Ovary (tissue), 7 donors: ENCODE measurements at regions not wholly inside any gene's neighbourhood (a gene's known extent, or its start where the extent isn't known, plus 50 kb on each side); places are given as distances from the start of the nearest gene placed in this dataset.

ENCODE experiments used
- DNase-seq, 5 donors: peaks; one replicate each; pipeline ENCODE4 v3.0.0-alpha.2; 2019 to 2020
- H3K27ac ChIP-seq, 2 donors: fragments of 200-600 bp; one replicate each; pipeline versions ENCODE4 v1.5.1 to v1.8.0; 2019 to 2022
- H3K27me3 ChIP-seq: fragments of 200-600 bp; one replicate; pipeline ENCODE4 v1.8.0; 2022
- H3K36me3 ChIP-seq: fragments of 200-600 bp; sonication (generic); one replicate; pipeline ENCODE4 v1.5.1; 2019
- H3K4me1 ChIP-seq: one replicate; pipeline ENCODE4 v1.8.1; 2013; ENCODE audit warnings: mild to moderate bottlenecking, moderate library complexity; ENCODE audit not compliant: insufficient read depth
- H3K4me3 ChIP-seq: fragments of 200-600 bp; sonication (generic); one replicate; pipeline ENCODE4 v1.5.1; 2017
- H3K9me3 ChIP-seq, 2 donors: fragments of 200-600 bp in 1 of 2; sonication (generic) in 1 of 2; one replicate each; pipeline versions ENCODE4 v1.5.1 to v1.8.1; 2013 to 2019; ENCODE audit warnings: mild to moderate bottlenecking in 1 of 2, moderate library complexity in 1 of 2
- CTCF ChIP-seq, 3 donors: fragments of 450-650 bp in 2 of 3; fragments of 200-600 bp in 1 of 3; IDR thresholded peaks; one replicate each; pipeline versions ENCODE4 v1.5.1 to v1.8.0; 2016 to 2022; ENCODE audit warnings: antibody characterized with exemption in 3 of 3, mild to moderate bottlenecking in 1 of 3
- EP300 ChIP-seq: sonication (generic); formaldehyde crosslinking; IDR thresholded peaks from one replicate; pipeline ENCODE4 v1.6.1; 2017; ENCODE audit warnings: antibody characterized with exemption
- POLR2A ChIP-seq: fragments of 450-650 bp; IDR thresholded peaks from one replicate; pipeline ENCODE4 v1.6.1; 2017; ENCODE audit warnings: antibody characterized with exemption, mild to moderate bottlenecking, moderate library complexity
- WGBS, 3 donors: extraction: QIAGEN DNeasy Blood & Tissue Kit in 1 of 3; methylation state at CpG; one replicate each; pipeline versions ENCODE4 v1.1.5 to v1.1.7; 2013 to 2017; 5-methylcytosine and 5-hydroxymethylcytosine counted together
- intact Hi-C, 4 donors: fragments of 100-400 bp; cut with DNase I; formaldehyde crosslinking; loops; one replicate each; pipeline versions ENCODE4 v1.11.0 to v1.15.1; 2022 to 2023
- donor health status: DM: no; HTN: no; CAD: no; lungs with moderate emphysema.
- donor health status: DM: no; HTN: no; CAD: no.
- donor health status: Bipolar disorder and iron deficiency.
- donor health status: DM: no; HTN: no; CAD: no.
- donor health status: DM: yes; HTN: yes; CAD: no.

DNA sequence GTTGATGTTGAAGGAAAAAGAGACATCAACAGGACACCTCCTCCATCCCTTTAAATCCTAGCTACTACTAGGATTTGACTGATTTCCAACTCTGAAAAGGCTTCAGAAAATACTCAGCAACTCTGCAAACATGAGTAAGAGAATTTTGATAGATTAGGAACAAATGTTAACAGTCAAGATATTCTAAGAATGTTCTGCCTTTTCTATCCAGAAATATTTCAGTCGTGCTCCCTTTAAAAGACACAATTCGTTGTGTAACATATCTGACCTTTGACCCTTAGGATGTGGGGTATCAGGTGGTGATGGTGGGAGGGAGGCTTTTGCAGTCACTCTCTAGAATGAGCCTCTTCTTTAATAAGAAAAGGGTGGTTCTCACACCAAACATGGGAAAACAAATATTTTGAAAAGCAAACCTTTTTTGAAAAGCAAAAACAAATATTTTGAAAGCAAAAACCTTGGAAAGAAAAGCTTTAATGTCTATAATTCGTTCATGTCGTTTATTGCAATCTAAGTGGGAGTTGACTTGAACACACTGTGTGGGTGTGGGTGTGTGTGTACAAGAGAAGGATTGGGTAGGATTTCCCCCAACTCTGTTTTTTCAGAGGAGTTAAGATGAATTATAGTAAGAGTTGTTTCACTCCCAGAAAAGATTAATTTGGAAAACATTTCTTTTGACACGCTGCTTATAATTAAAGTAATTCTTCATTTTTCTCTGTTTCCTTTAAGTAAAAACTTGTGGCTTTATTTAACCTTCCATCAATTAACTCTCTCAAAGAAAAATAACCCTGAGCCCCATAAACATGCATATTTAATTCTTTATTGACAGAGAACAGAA is 152.8 kb downstream of the TMEM167A start:
- Histone ChIP-seq H3K9me3 (no peaks in the 10 kb centered on the region), H3K27ac (no peak overlapping the region), H3K27me3 (no peaks in the 10 kb centered on the region), H3K4me1 (no peaks in the 10 kb centered on the region), H3K4me3 (no peak overlapping the region), H3K36me3 (no peaks in the 10 kb centered on the region)
- intact Hi-C loops: no loop called here
- no peak for DNase-seq
- no peak for TF ChIP-seq CTCF (IDR thresholded peaks at IDR 0.05)
- WGBS, 3 donors: 4 to 10% (median 5%) methylated on average over 5 of the region's 5 CpGs

DNA sequence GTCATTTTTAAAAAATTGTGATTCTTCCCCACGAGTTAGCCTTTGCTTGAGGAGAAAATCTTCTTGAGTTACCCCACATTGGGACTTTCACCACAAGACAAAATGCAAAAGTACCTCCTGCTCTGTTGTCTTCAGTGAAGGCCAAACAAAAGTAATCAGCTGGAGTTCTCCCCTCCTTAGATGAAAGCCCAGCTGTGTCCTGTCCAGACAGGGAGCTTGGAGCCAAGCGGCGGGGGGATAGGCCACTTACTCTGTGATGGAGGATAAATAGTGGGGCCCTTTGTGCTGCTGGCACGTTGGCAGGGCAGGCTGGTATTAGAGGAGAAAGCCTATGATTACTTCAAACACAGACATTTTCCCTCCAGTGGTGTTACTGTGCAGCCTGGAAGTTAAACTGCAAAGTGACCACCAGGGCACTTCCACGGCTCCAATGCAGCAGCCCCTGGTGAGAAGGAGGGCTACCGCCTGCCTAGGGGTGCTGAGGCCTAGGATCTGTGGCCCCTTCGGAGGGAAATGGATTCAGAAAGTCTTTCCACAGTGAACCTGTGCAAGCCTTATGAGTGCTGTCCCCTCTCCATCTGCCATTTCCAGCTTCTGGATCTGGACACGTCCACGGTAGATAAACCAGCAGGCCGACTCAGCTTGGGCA is 155.0 kb downstream of the TMEM167A start:
- Histone ChIP-seq H3K27ac (no peak overlapping the region), H3K27me3 (no peaks in the 10 kb centered on the region), H3K9me3 (no peaks in the 10 kb centered on the region), H3K4me3 (no peak overlapping the region), H3K36me3 (no peaks in the 10 kb centered on the region), H3K4me1 (no peaks in the 10 kb centered on the region)
- no peak for TF ChIP-seq POLR2A
- no peak for TF ChIP-seq EP300
- no peak for TF ChIP-seq CTCF (IDR thresholded peaks at IDR 0.05)
- 55 to 68% (median 55%) methylated on average over 10 of the region's 10 CpGs for WGBS, 3 donors
- intact Hi-C loops: no loop called here
- no peak for DNase-seq

GRCh38 chr5:82918311-82919031 is 158.7 kb downstream of the TMEM167A start:
- H3K4me3 ChIP-seq: no peak overlapping the region
- WGBS, 3 donors: 93 to 97% (median 94%) methylated on average over 3 of the region's 3 CpGs
- TF ChIP-seq EP300 (no peak), POLR2A (no peak), CTCF (IDR thresholded peaks at IDR 0.05) (no peak)

GRCh38 chr5:82917584-82917983 is 159.6 kb downstream of the TMEM167A start:
- H3K27ac ChIP-seq: no peak overlapping the region
- no peak for DNase-seq
- 84 to 90% (median 85%) methylated on average over 4 of the region's 4 CpGs for WGBS, 3 donors
- no peaks in the 10 kb centered on the region for H3K36me3 ChIP-seq
- no peak overlapping the region for H3K4me3 ChIP-seq
- no peaks in the 10 kb centered on the region for H3K27me3 ChIP-seq
- intact Hi-C loops: no loop called here
- no peaks in the 10 kb centered on the region for H3K9me3 ChIP-seq
- TF ChIP-seq POLR2A (no peak), EP300 (no peak), CTCF (IDR thresholded peaks at IDR 0.05) (no peak)
- no peaks in the 10 kb centered on the region for H3K4me1 ChIP-seq

More at GRCh38 chr5:82918311-82919031, 158.7 kb downstream of the TMEM167A start:
- H3K27ac ChIP-seq: no peak overlapping the region
- DNase-seq: no peak
- no peaks in the 10 kb centered on the region for H3K4me1 ChIP-seq
- no peaks in the 10 kb centered on the region for H3K27me3 ChIP-seq
- no peaks in the 10 kb centered on the region for H3K9me3 ChIP-seq
- intact Hi-C loops: no loop called here
- no peaks in the 10 kb centered on the region for H3K36me3 ChIP-seq
